ENCODE measurements at regions not wholly inside any gene's neighbourhood (a gene's known extent, or its start where the extent isn't known, plus 50 kb on each side); places are given as distances from the start of the nearest gene placed in this dataset.

DNA sequence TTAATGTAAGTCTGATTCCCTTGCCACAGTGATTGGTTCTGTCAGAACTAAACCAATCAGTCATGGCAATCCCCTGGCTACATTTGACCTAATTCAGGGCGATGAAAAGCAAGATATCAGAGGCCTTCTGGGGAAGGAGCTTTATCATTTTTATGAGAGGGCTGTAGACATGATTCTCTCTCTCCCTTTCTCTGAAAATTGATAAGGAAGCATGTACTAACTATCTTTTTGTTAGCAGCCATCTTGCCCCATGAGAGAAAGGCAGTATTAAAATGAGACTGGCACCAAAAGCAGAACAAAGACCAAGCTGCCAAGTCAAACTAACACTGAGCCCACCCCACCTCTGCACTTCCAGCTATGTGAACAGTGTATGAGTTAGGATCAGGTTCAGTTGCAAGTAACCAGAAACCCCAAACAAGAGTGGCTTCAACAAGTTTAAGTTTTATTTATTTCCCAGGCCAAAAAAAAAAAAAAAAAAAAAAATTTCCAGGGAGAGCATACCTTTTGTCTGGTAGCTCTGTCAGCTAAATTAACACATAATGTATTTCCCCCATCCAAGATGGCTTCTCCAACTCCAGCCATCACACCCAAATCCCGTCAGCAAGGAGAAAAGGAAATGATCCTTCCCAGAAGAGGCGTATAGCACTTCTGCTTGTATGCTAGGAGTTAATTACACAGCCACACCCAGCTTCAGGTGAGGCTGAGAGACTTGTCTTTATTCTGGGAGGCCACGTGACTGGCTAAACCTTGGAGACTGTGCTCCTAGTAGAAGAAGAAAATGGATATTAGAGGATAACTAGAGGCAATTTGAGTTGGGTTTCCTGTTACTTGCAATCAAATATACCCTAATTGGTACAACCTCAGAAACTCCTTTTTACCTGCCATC lies 105.8 kb upstream of the RALGPS2 start:
- TF ChIP-seq CTCF (IDR thresholded peaks at IDR 0.05): no peak
- POLR2A ChIA-PET: no interaction called here
- CTCF ChIA-PET: no interaction called here
- Mint-ChIP-seq H3K27ac (no peak overlapping the region), H3K27me3 (peaks cover 5% of the 10 kb centered on the region), H3K36me3 (ENCODE audit: low read depth) (no peaks in the 10 kb centered on the region), H3K9me3 (no peaks in the 10 kb centered on the region), H3K4me1 (ENCODE audit: low read depth) (no peaks in the 10 kb centered on the region), H3K4me3 (no peak overlapping the region)
- ATAC-seq (ENCODE audit: poor library complexity) (no peak), DNase-seq (no peak)
- no peak overlapping the region for H3K4me3 ChIP-seq (ENCODE audit: low read length)
- no peak overlapping the region for H3K27ac ChIP-seq (ENCODE audit: low read depth in 1 of 2, low read length in 2 of 2)
- no peaks in the 10 kb centered on the region for H3K9me3 ChIP-seq (ENCODE audit: control insufficient read depth in 1 of 2, insufficient read depth in 1 of 2, low read length in 2 of 2)
- intact Hi-C loops (cut with DNase I, micrococcal nuclease): no loop called here
- H3K36me3 ChIP-seq (ENCODE audit: insufficient read depth, low read length): no peaks in the 10 kb centered on the region
- H3K4me1 ChIP-seq (ENCODE audit: insufficient read depth, low read length): no peaks in the 10 kb centered on the region
- H3K27me3 ChIP-seq (ENCODE audit: control insufficient read depth in 1 of 2, insufficient read depth in 2 of 2, low read length in 2 of 2): peaks cover 0 to 5% of the 10 kb centered on the region in 2 experiments

- ChIA-PET CTCF (no interaction called here), POLR2A (interaction anchor here (0.6 kb wide), 1 partner anchor 726 kb away, joined by 3 read pairs; no protein-coding TSS in a partner anchor)
- H3K36me3 ChIP-seq (ENCODE audit: insufficient read depth, low read length): no peaks in the 10 kb centered on the region
- DNase-seq: no peak
- no peak for TF ChIP-seq CTCF (IDR thresholded peaks at IDR 0.05)
- intact Hi-C loops (cut with DNase I, micrococcal nuclease): no loop called here
- H3K4me1 ChIP-seq (ENCODE audit: insufficient read depth, low read length): no peaks in the 10 kb centered on the region
- H3K9me3 ChIP-seq (ENCODE audit: control insufficient read depth in 1 of 2, insufficient read depth in 1 of 2, low read length in 2 of 2): no peaks in the 10 kb centered on the region
- H3K27me3 ChIP-seq (ENCODE audit: control insufficient read depth in 1 of 2, insufficient read depth in 2 of 2, low read length in 2 of 2): peaks cover 0 to 5% of the 10 kb centered on the region in 2 experiments
- ATAC-seq (ENCODE audit: poor library complexity): no peak
- Mint-ChIP-seq H3K4me3 (no peak overlapping the region), H3K27ac (no peak overlapping the region), H3K27me3 (peaks cover 7% of the 10 kb centered on the region), H3K9me3 (no peaks in the 10 kb centered on the region), H3K36me3 (ENCODE audit: low read depth) (no peaks in the 10 kb centered on the region), H3K4me1 (ENCODE audit: low read depth) (no peaks in the 10 kb centered on the region)
- no peak overlapping the region for H3K4me3 ChIP-seq (ENCODE audit: low read length)
- no peak overlapping the region for H3K27ac ChIP-seq (ENCODE audit: low read depth in 1 of 2, low read length in 2 of 2)
Measured at GRCh38 chr1:178620584-178621475, 104.2 kb upstream of the RALGPS2 start.

DNA sequence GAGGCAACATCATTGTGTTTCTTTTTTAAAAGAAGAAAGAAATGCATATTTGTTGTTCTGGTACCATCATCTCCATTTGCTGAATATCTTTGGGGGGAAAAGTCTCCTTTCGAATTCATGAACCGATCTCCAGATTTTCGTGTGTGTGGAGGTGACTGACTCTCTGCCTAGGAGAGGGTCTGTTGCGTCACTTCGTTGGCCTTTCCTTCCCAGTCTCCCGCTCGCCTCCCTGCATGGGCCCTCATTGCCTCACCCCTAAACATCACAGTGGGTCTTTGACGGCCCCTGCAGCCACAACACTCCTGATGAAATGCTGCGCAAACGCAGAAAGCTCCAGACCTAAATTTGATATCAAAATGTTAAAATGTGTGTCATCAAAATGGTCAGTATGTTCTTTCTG lies 103.2 kb upstream of the RALGPS2 start:
- CTCF ChIA-PET: no interaction called here
- DNase-seq (no peak), ATAC-seq (ENCODE audit: poor library complexity) (no peak)
- Mint-ChIP-seq H3K4me1 (ENCODE audit: low read depth) (no peaks in the 10 kb centered on the region), H3K27ac (no peak overlapping the region), H3K27me3 (peaks cover 10% of the 10 kb centered on the region), H3K9me3 (no peaks in the 10 kb centered on the region), H3K4me3 (no peak overlapping the region), H3K36me3 (ENCODE audit: low read depth) (no peaks in the 10 kb centered on the region)
- POLR2A ChIA-PET: no interaction called here
- Histone ChIP-seq H3K27me3 (ENCODE audit: control insufficient read depth in 1 of 2, insufficient read depth in 2 of 2, low read length in 2 of 2) (peaks cover 0 to 5% of the 10 kb centered on the region in 2 experiments), H3K9me3 (ENCODE audit: control insufficient read depth in 1 of 2, insufficient read depth in 1 of 2, low read length in 2 of 2) (no peaks in the 10 kb centered on the region), H3K4me1 (ENCODE audit: insufficient read depth, low read length) (no peaks in the 10 kb centered on the region), H3K4me3 (ENCODE audit: low read length) (no peak overlapping the region), H3K36me3 (ENCODE audit: insufficient read depth, low read length) (no peaks in the 10 kb centered on the region), H3K27ac (ENCODE audit: low read depth in 1 of 2, low read length in 2 of 2) (no peak overlapping the region)
- no peak for TF ChIP-seq CTCF (IDR thresholded peaks at IDR 0.05)
- intact Hi-C loops (cut with DNase I, micrococcal nuclease): no loop called here
